GM21723 (cell line): ENCODE measurements at regions not wholly inside any gene's neighbourhood (a gene's known extent, or its start where the extent isn't known, plus 50 kb on each side); places are given as distances from the start of the nearest gene placed in this dataset.

Experiments
- ATAC-seq: cut with Tn5 transposase; IDR thresholded peaks from one replicate; pipeline ENCODE4 v1.9.1; 2021; ENCODE audit warnings: mild to moderate bottlenecking, moderate library complexity; ENCODE audit not compliant: unreplicated experiment

- ATAC-seq: no peak
These were observed 1030.1 kb downstream of the FSTL5 start for GRCh38 chr4:161133586-161134276.

GRCh38 chr4:161132715-161133425 lies 1030.9 kb downstream of the FSTL5 start:
- ATAC-seq: peak; percentile 61

GRCh38 chr4:161121451-161121850 lies 1042.3 kb downstream of the FSTL5 start:
- ATAC-seq: no peak

- ATAC-seq: no peak
These were observed 1061.9 kb downstream of the FSTL5 start for GRCh38 chr4:161101881-161102280.

- ATAC-seq: no peak
These were observed 1066.0 kb downstream of the FSTL5 start for GRCh38 chr4:161097821-161098220.

- no peak for ATAC-seq
These were observed 1102.8 kb downstream of the FSTL5 start for GRCh38 chr4:161061046-161061445.
